GM23248 (cell line): ENCODE measurements at regions not wholly inside any gene's neighbourhood (a gene's known extent, or its start where the extent isn't known, plus 50 kb on each side); places are given as distances from the start of the nearest gene placed in this dataset.

ENCODE experiments used
- EZH2 ChIP-seq: fragments of 200-600 bp; sonication (generic); IDR thresholded peaks from 2 replicates; pipeline ENCODE4 v1.6.1; 2018; ENCODE audit warnings: antibody characterized with exemption, mild to moderate bottlenecking; ENCODE audit not compliant: insufficient read depth, poor library complexity, severe bottlenecking
- EZH2phosphoT487 ChIP-seq: fragments of 200-600 bp; sonication (generic); IDR thresholded peaks from 2 replicates; pipeline ENCODE4 v1.6.1; 2018; ENCODE audit warnings: antibody characterized with exemption, moderate library complexity, mild to moderate bottlenecking, low read depth; ENCODE audit not compliant: insufficient read depth

- TF ChIP-seq EZH2phosphoT487, result no peak
- no peak for TF ChIP-seq EZH2
These were observed 934.2 kb downstream of the TTLL7 start for GRCh38 chr1:83064589-83065242.
